ENCODE measurements at regions not wholly inside any gene's neighbourhood (a gene's known extent, or its start where the extent isn't known, plus 50 kb on each side); places are given as distances from the start of the nearest gene placed in this dataset.

DNA sequence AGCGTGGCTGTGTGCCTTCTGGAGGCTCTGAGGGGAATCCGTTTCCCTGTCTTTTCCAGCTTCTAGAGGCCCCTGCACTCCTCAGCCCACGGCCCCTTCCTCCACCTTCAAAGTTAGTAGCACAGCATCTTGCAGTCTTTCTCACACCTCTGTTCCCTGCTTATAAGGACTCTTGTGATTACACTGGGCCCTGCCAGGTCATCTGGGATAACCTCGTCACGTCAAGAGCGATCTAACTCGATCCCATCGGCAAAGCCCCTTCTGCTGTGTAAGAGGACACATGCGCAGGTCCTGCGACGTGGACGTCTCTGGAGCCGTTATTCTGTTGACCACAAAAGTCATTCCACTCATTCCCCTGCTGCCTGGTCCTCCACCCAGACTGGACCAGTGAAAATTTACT, 159.2 kb downstream of the BMP7 start:
- H3K36me3 ChIP-seq (replicated peaks; ENCODE audit: insufficient read depth, low read depth) = no peaks in the 10 kb centered on the region
- no peaks in the 10 kb centered on the region for H3K27me3 ChIP-seq
- H3K79me2 ChIP-seq = no peaks in the 10 kb centered on the region
- TF ChIP-seq, protein P1, sequence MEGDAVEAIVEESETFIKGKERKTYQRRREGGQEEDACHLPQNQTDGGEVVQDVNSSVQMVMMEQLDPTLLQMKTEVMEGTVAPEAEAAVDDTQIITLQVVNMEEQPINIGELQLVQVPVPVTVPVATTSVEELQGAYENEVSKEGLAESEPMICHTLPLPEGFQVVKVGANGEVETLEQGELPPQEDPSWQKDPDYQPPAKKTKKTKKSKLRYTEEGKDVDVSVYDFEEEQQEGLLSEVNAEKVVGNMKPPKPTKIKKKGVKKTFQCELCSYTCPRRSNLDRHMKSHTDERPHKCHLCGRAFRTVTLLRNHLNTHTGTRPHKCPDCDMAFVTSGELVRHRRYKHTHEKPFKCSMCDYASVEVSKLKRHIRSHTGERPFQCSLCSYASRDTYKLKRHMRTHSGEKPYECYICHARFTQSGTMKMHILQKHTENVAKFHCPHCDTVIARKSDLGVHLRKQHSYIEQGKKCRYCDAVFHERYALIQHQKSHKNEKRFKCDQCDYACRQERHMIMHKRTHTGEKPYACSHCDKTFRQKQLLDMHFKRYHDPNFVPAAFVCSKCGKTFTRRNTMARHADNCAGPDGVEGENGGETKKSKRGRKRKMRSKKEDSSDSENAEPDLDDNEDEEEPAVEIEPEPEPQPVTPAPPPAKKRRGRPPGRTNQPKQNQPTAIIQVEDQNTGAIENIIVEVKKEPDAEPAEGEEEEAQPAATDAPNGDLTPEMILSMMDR (IDR thresholded peaks at IDR 0.05; ENCODE audit: poor library complexity) = no peak
- TF ChIP-seq EZH2phosphoT487 (IDR thresholded peaks at IDR 0.05; ENCODE audit: low read depth, severe bottlenecking, unreplicated experiment) = no peak
- no peak for TF ChIP-seq EZH2 (IDR thresholded peaks at IDR 0.05; ENCODE audit: borderline replicate concordance)
- no peak for DNase-seq (ENCODE audit: low spot score)
- 85% methylated on average over 13 of the region's 13 CpGs for WGBS (ENCODE audit: low lambda C conversion rate, missing lambda C conversion rate)
- H3K9me3 ChIP-seq (ENCODE audit: low read depth) = no peaks in the 10 kb centered on the region
- no peaks in the 10 kb centered on the region for H4K20me1 ChIP-seq (ENCODE audit: insufficient read depth, poor library complexity, severe bottlenecking)
- H3K4me3 ChIP-seq = no peak overlapping the region
- H3K4me1 ChIP-seq (ENCODE audit: insufficient read depth) = peaks cover 11% of the 10 kb centered on the region
- no peak overlapping the region for H3K4me2 ChIP-seq
- H2AFZ ChIP-seq = no peak overlapping the region
- no peak overlapping the region for H3K27ac ChIP-seq
- no peaks in the 10 kb centered on the region for H3K9me2 ChIP-seq (replicated peaks; ENCODE audit: insufficient read depth)

- H3K4me1 ChIP-seq (ENCODE audit: insufficient read depth) = peaks cover 11% of the 10 kb centered on the region
- DNase-seq (ENCODE audit: low spot score) = no peak
- H3K9me2 ChIP-seq (replicated peaks; ENCODE audit: insufficient read depth) = no peaks in the 10 kb centered on the region
- 86% methylated on average over 4 of the region's 4 CpGs for WGBS (ENCODE audit: low lambda C conversion rate, missing lambda C conversion rate)
- no peaks in the 10 kb centered on the region for H3K9me3 ChIP-seq (ENCODE audit: low read depth)
- no peak overlapping the region for H2AFZ ChIP-seq
- H3K4me3 ChIP-seq = no peak overlapping the region
- H3K27ac ChIP-seq = no peak overlapping the region
- no peak overlapping the region for H3K4me2 ChIP-seq
- H3K27me3 ChIP-seq = no peaks in the 10 kb centered on the region
- H4K20me1 ChIP-seq (ENCODE audit: insufficient read depth, poor library complexity, severe bottlenecking) = no peaks in the 10 kb centered on the region
- H3K36me3 ChIP-seq (replicated peaks; ENCODE audit: insufficient read depth, low read depth) = no peaks in the 10 kb centered on the region
- no peaks in the 10 kb centered on the region for H3K79me2 ChIP-seq
- TF ChIP-seq EZH2 (IDR thresholded peaks at IDR 0.05; ENCODE audit: borderline replicate concordance) = no peak
- TF ChIP-seq EZH2phosphoT487 (IDR thresholded peaks at IDR 0.05; ENCODE audit: low read depth, severe bottlenecking, unreplicated experiment) = no peak
- TF ChIP-seq, protein P1 (IDR thresholded peaks at IDR 0.05; ENCODE audit: poor library complexity) = no peak
These were observed 158.2 kb downstream of the BMP7 start for GRCh38 chr20:57108218-57108617.

GRCh38 chr20:57108742-57109570, 157.5 kb downstream of the BMP7 start:
- H3K4me1 ChIP-seq (ENCODE audit: insufficient read depth) = peaks cover 11% of the 10 kb centered on the region
- peak; percentile 70 for DNase-seq (ENCODE audit: low spot score)
- H3K27me3 ChIP-seq = no peaks in the 10 kb centered on the region
- H3K27ac ChIP-seq = peak overlapping the region; percentile 69
- no peak for TF ChIP-seq EZH2 (IDR thresholded peaks at IDR 0.05; ENCODE audit: borderline replicate concordance)
- TF ChIP-seq EZH2phosphoT487 (IDR thresholded peaks at IDR 0.05; ENCODE audit: low read depth, severe bottlenecking, unreplicated experiment) = no peak
- TF ChIP-seq, protein P1 (IDR thresholded peaks at IDR 0.05; ENCODE audit: poor library complexity) = no peak
- H3K9me3 ChIP-seq (ENCODE audit: low read depth) = no peaks in the 10 kb centered on the region
- no peaks in the 10 kb centered on the region for H3K9me2 ChIP-seq (replicated peaks; ENCODE audit: insufficient read depth)
- no peaks in the 10 kb centered on the region for H4K20me1 ChIP-seq (ENCODE audit: insufficient read depth, poor library complexity, severe bottlenecking)
- 42% methylated on average over 18 of the region's 18 CpGs for WGBS (ENCODE audit: low lambda C conversion rate, missing lambda C conversion rate)
- no peaks in the 10 kb centered on the region for H3K79me2 ChIP-seq
- H2AFZ ChIP-seq = no peak overlapping the region
- peak overlapping the region; percentile 31 for H3K4me2 ChIP-seq
- H3K4me3 ChIP-seq = no peak overlapping the region
- no peaks in the 10 kb centered on the region for H3K36me3 ChIP-seq (replicated peaks; ENCODE audit: insufficient read depth, low read depth)
